Cardiac septum (tissue), 1 donor: ENCODE measurements at regions not wholly inside any gene's neighbourhood (a gene's known extent, or its start where the extent isn't known, plus 50 kb on each side); places are given as distances from the start of the nearest gene placed in this dataset.
A peak's percentile ranks its signal among the peaks of the same experiment; 100 is the strongest.
"Not testable (repeated sequence)": the region's sequence is repeated elsewhere in the genome, so short reads cannot be mapped to it uniquely, and the experiment has no call there.

Source experiments
- DNase-seq: peaks from one replicate; pipeline ENCODE4 v3.0.0-alpha.2; 2020; ENCODE audit warnings: low spot score
- intact Hi-C: fragments of 100-400 bp; cut with DNase I; formaldehyde crosslinking; loops from one replicate; pipeline ENCODE4 v1.14.0; 2022
- donor health status: DM: no; HTN: no; CAD: no.

DNA sequence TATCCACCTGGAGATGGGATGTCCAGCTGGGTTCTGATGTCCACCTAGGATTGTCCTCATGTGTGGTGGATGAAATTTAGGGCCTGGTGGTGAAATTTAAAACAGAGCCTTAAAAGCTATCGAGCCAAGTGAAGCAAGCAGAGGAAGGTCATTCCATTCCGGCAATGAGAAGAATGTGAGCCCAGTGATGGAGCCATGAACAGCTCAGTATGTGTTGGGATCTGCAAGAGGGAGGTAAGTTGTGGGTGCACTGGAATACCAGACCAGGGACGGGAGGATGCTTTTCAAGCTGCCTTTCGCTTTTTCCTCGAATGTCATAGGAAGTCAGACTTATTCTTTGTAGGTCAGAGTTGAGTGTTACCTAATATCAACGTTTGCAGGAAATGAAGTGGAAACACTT lies 80.6 kb upstream of the THOC3 start:
- intact Hi-C loops, DNase-seq: not testable (repeated sequence)

DNA sequence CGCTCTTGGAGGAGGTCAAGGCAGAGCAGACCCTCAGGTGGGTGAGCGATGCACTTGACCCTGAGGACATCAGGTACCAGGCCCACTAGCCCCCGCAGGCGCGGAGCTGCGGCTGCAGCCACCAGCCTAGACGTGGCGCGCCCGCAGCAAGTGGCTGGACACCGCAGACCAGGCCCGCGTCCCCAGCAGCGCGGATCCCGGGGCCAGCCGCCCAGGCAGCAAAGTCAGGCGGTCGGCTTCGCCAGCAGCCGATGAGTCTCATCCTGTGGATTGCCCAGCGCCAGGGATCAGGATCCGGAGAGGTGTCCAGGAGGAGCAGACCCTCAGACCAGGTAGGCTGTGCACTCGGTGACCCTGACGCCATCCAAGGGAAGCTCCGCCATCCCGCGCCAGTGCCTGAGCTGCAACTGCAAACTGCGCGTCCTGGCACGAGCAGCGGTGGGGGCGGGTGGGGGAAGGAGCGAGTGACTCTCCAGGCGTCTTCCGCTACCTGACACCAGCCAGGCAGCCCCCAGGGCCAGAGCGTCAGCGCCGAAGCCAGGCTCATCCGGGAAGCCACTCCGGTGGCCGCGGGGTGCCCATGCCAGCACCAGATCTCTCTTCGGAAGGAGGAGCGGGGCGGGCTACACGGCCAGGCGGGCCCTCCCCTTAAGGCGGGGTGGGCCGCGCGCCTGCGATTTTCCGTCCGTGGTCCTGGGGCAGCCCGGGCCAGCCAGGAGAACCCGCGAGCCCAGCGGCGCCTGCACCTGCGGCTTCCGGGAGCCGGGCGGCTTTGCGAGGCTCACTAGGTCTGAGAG lies 92.6 kb upstream of the THOC3 start:
- DNase-seq, intact Hi-C loops: not testable (repeated sequence)

DNA sequence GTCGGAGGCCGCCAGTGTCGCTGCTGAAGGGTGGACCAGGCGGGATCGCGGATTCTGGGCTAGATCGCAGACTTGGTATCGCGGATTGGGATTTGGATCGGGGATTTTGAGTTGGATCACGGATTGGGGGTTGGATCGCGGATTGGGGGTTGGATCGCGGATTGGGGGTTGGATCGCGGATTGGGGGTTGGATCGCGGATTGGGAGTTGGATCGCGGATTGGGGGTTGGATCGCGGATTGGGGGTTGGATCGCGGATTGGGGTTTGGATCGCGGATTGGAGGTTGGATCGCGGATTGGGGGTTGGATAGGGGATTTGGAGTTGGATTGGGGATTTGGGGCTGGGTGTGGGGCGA lies 93.1 kb upstream of the THOC3 start:
- DNase-seq, intact Hi-C loops: not testable (repeated sequence)

DNA sequence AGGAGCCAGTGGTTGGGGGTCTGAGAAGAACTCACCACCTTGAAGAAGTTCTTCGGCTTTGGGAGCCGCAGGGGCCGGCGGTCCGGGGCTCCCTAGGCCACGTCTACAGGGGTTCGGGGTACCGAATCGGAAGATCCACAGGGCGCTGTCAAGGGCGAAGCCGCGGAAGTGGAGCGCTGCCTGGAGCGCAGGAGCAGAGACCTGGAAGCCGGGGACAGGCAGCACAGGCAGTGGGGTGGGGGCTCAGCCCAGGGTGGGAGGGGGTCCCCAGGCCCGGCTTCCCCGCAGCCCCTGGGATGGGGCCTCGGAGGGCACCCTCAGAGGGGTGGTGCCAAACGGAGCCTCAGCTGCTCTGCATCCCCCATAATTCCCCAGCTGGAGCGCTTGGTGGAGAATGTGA lies 93.5 kb upstream of the THOC3 start:
- peak; percentile 67 for DNase-seq
- intact Hi-C loops = not testable (repeated sequence)

DNA sequence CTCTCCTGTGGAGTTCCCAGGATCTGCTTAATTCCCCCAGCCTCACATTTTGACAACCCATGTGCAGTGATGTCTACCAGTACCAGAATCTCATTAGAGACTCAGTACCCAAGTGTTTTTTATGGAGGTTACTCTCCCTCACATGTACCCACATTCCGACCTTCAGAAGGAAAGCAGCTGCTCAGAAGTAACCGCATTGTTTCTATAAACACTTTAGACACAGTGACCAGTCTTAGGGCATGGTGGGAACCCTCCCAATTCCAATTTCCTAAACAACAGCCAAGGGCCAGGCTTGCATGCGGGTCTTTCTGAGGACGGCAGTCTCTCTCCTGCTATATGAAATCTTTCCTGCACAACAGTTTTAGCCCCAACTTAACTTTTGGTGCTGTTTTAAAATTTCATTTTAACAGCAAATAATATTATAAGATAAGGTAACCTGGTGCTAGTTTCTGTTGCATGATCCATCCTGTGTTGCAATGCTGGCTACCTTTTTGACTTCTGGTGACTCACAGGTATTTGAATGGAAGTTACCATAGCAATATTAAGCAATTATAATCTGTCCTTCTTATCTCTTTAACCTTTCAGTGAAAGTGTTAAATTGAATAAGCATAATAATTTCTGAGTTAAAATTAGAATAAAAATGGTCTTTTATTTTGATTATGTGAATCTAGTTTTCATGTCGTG lies 98.3 kb upstream of the THOC3 start:
- DNase-seq, intact Hi-C loops: not testable (repeated sequence)

DNA sequence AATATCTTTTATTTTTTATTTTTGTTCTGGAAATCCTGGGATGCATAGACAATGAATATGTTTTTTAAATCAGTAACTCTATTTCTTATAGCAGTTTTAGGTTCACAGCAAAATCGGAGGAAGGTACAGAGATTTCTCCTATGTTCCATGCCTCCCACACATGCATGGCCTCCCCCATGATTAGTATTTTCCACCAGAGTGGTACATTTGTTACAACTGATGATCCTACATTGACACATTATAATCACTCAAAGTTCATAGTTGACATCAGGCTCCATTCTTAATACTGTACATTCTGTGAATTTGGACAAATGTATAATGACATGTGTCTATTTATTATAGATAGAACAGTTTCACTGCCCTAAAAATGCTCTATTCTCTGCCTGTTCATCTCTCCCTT lies 99.0 kb upstream of the THOC3 start:
- DNase-seq, intact Hi-C loops: not testable (repeated sequence)

DNA sequence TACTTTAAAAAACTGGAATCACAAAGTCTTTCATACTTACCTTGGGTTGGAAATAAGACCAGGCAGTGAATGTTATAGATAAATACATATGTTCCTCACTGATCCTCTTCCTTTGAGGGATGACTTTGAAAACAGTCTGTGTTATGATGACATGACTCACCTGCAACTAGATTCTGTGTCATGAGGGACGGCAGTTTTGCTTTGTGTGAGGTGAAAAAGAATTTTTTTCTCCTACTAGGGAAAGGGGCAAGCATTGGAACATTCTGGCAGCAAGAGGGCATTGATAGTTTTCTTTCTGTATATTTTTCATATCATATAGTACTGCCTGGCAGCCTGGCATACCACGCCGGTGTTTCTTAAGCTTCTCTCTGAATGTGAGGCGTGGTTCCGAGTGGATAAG lies 99.8 kb upstream of the THOC3 start:
- DNase-seq = peak; percentile 46
- intact Hi-C loops = not testable (repeated sequence)

DNA sequence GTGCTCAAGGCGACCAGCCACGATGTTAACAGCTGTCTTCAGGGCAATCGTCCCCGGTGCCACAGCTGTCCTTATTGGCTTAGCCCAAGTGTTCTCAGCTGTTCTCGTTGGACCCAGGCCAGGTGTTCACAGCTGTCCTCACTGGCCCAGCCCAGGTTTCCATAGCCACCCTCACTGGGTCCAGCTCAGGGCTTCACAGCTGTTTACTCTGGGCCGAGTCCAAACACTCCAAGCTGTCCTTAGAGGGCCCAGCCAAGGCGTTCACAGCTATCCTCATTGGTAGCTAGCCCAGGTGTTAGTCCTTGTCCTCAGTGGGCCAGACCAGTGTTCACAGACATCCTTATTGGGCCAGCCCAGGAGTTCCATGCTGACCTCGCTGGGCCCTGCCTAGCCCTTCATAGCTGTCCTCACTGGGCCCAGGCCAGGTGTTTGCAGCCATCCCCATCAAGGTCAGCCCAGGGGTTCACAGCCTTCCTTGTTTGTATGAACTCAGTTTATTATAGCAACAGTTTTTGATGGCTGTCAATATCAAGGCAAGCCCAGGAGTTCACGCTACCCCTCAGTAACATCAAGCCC lies 106.0 kb upstream of the THOC3 start:
- DNase-seq, intact Hi-C loops: not testable (repeated sequence)

DNA sequence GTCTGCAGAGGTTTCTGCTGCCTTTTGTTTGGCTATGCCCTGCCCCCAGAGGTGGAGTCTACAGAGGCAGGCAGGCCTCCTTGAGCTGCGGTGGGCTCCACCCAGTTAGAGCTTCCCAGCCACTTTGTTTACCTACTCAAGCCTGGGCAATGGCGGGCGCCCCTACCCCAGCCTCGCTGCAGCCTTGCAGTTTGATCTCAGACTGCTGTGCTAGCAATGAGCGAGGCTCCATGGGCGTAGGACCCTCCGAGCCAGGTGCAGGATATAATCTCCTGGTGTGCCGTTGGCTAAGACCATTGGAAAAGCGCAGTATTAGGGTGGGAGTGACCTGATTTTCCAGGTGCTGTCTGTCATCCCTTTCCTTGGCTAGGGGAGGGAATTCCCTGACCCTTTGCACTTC lies 115.6 kb upstream of the THOC3 start:
- intact Hi-C loops, DNase-seq: not testable (repeated sequence)

DNA sequence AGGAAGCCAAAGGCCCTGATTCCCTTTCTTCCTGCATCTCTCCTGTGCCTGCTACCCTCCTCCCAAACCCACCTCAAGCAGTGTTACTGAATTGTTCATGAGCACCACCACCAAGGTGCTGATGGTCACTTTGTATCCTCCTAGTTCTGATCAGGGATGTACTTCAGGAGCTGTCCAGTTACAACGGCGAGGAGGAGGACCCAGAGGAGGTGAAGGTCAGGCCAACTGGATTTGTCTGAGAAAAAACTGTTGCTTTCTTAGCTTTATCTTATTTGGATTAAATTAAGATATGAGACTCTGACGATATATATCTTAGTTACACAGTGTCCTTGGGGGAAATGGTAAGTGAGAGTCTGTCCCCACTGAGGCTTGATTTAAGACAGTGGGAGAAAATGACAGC lies 135.0 kb upstream of the THOC3 start:
- intact Hi-C loops, DNase-seq: not testable (repeated sequence)

DNA sequence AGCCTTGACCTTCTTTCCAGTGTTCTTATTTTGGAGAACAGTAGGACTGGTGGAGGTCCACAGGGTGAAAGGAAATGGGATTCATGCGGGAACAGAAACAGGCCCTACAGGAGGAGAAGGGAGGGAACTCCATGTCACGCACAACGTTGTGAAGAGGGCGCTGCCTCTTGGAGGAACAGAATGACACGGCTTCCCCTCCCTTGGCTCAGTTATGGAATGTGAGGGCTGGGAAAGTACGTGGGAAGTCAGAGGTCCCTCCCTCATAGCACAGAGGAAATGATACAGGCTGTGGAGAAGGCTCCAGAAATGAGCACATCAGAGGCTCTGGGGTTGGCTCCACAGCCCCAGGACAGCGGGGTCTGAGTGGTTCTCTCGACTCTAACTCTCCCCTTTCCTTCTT lies 125.3 kb upstream of the SIMC1 start:
- intact Hi-C loops, DNase-seq: not testable (repeated sequence)

DNA sequence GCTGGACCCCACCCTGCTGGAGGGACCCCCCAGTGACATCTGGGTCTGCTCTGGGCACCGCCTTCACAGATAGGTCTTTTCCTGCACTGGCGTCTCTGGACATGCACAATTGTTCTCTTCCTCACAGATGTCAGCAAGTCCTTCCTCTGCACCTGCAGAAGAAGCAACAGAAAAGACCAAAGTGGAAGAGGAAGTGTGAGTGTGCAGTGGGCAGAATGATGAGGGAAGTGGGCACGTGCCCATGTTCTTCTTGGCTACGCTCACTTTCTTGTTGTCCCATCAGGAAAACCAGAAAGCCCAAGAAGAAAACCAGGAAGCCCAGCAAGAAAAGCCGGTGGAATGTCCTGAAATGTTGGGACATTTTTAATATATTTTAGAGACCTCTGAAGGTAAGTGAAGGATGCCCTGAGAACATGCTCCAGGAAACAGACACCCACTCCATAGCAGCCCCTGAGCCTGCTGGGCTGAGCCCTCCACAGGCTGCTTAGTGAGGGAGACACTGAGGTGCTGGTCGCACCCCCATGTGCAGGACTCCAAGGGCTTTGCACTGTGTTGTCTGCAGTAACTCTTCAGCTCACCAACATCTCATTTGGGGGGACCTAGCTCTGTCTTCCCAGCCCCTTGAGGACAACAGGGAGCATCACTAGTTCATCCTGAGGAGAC lies 124.4 kb upstream of the SIMC1 start:
- DNase-seq, intact Hi-C loops: not testable (repeated sequence)

DNA sequence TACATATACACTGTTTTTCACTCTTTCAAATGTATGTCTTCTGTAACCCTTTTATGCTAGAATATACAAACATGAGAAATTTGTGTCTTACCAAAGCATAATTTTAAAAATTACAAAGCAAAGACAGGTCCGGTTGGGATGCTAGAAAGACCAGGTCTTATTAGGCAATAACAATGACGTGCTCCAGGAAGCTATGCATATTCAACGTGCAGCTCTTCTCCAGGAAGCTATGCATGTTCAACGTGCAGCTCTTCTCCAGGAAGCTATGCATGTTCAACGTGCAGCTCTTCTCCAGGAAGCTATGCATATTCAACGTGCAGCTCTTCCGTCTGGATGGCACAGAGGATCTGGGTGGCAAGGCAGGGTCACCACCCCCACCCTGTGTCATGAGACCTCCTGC lies 123.4 kb upstream of the SIMC1 start:
- intact Hi-C loops, DNase-seq: not testable (repeated sequence)

DNA sequence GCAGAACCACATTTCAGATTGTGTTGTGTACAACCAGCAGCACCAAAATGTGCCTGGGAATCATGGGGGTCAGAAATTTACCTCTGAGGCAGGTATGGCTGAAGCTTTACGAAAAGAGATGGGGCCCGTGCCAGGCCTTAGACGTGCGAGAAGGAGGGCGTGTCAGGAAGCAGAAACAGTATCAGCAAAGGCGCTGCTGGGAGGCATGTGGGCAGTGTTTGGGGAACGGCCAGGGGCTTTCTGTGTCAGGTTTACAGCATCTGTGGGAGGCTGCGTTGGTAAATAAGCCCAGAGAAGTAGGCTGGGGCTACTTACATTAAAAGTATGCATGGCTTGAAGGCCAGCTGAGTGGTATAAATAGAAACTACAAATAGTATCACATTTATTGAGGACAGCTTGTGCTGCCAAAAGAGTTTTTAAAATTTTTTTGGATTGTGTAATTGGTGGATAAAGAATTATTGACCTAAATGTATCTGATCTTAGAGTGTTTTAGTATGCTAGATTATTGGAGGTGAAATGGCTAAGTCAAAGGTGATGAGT lies 120.5 kb upstream of the SIMC1 start:
- intact Hi-C loops, DNase-seq: not testable (repeated sequence)

DNA sequence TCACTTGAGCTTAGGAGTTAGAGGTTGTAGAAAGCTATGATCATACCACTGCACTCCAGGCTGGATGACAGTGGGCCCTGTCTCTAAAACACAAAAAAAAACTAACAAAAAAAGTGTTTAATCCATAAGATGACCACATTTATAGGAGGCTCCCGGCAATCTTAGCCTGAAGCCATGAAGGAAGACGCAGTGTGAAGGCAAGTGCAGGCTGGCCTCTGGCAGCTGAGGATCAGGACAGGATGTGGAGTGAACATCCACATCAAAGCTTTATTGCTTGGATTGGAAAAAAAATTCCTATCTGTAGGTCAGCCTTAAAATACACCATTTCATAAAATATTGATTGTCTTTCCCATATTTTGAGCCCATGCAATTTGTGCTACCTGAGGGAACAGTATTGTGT lies 115.9 kb upstream of the SIMC1 start:
- intact Hi-C loops, DNase-seq: not testable (repeated sequence)

DNA sequence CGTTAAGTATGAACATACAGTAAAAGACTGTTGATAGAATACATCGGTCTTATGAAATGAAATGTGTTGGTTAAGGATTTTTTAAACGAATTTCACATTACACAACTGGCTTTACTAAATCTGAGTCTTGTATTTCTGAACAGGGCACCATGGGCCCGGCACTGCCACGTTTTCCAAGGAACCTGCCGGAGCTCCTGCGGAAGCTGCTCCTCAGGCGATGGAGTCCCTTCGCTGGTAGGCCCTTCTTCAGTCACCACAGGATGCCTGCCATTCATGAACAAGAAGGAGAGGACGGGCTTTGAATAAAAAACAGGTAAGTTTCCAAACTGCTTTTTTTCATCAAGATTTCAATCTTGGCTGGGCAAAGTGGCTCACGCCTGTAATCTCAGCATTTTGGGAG lies 114.1 kb upstream of the SIMC1 start:
- DNase-seq, intact Hi-C loops: not testable (repeated sequence)

DNA sequence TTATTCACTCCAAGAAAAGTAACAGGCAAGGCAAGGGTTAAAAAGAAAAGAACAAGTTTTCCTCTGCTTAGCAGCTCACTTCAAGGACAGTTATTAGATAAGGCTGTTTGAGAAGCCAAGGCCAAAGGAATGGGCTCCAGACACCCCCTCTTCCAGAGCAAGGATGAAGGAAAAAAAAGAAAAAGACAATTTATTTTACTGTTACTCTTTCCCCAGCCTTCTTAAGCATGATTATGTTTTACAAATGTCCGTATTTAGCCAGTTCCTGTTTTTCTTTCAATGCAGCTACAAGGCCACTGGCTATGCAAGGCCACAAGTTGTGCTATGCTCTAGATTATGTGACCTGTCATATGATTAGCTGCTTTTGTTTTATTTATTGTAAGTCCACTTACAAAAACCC lies 106.5 kb upstream of the SIMC1 start:
- intact Hi-C loops = no loop called here
- no peak for DNase-seq

DNA sequence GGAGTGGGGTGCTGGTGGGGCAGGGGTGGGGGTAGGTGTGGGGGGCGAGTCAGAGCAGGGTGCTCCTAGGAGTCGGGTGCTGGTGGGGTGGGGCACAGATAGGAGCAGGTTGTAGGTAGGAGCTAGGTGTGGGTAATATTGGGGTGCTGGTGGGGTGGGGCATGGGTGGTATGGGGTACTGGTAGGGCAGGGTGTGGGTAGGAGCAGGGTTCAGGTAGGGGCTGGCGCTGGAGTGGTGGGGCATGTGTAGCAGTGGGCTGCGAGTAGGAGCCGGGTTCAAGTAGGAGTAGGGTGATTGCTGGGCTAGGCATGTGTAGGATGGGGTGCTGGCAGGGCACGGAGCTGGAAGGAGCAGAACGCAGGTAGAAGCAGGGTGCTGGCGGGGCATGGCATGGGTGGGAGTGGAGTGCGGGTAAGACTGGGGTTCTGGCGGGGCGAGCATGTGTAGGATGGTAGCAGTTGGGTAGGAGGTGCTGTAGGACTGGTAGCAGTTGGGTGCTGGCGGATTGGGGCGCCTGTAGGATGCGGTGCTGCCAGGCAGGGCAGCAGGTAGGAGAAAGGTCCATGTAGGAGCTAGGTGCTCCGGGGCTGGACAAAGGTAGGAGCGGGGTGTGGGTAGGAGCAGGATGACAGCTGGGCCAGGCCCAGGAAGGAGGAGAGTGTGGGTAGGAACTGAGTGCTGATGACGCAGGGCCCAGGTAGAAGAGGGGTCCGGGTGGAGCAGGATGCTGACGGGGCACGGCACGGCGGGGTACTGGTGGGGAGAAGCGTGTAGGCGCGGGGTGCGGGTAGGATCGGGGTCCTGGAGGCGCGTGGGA lies 105.5 kb upstream of the SIMC1 start:
- DNase-seq = no peak

DNA sequence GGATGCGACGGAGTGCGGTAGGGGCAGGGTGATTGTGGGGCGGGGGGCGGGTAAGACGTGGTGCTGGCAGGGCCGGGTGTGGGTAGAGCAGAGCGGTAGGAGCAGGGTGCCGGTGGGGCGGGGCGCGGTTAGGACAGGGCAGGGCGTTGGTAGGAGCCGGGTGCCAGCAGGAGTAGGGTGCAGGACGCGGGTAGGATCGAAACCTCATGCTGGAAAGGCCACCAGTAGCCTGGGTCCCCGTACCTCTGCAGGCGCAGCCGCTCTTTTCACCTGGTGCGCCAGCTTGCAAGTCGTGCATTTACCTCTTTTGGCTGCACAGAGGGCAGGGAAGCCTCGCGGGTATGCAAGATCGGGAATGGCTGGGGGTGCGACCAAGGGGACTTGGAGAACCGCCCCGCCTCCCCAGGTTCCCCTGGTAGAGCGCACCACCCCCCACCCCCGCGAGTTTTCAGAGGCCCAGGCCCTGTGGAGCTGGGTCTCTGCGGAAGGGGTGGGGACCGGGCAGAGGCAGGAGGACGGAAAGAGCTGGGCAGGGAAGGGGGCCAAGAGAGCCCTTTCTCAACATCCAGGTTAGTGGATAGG lies 104.8 kb upstream of the SIMC1 start:
- DNase-seq = no peak

More for the DNA sequence above, 105.5 kb upstream of the SIMC1 start:
- intact Hi-C loops = no loop called here

More for the DNA sequence above, 104.8 kb upstream of the SIMC1 start:
- intact Hi-C loops = no loop called here
